H1 (cell line): ENCODE measurements at regions not wholly inside any gene's neighbourhood (a gene's known extent, or its start where the extent isn't known, plus 50 kb on each side); places are given as distances from the start of the nearest gene placed in this dataset.

Experiments used
- CTCF ChIA-PET: fragments of 300-600 bp; sonication (Branson Sonifier 250); formaldehyde crosslinking; loops from one replicate; lab custom pipeline; 2021; ENCODE audit not compliant: partially characterized antibody; lab: Charles Lee
- POLR2A ChIA-PET: fragments of 300-600 bp; sonication (Branson Sonifier 250); formaldehyde crosslinking; loops from one replicate; lab custom pipeline; 2021; ENCODE audit warnings: inconsistent platforms; ENCODE audit not compliant: partially characterized antibody; lab: Charles Lee
- DNase-seq, 2 experiments: peaks; one replicate each; pipeline versions ENCODE4 v3.0.0 to v3.0.0-alpha.2; 2010 to 2022; ENCODE audit warnings: low spot score in 2 of 2, low read depth in 1 of 2, mixed read lengths in 1 of 2
- FAIRE-seq: peaks from 2 replicates; lab custom pipeline; 2011; peaks lifted over from hg19 to GRCh38; lab: Jason Lieb, UNC
- H2AFZ ChIP-seq: 2 replicates; pipeline ENCODE4 v1.8.1; 2012; ENCODE audit warnings: low read length, inconsistent platforms
- H2AK5ac ChIP-seq: 2 replicates; pipeline ENCODE4 v1.6.1; 2013; ENCODE audit warnings: low read depth, low read length
- H2BK120ac ChIP-seq: replicated peaks from 2 replicates; pipeline ENCODE3; 2013; ENCODE audit warnings: low read depth, low read length, inconsistent platforms
- H2BK12ac ChIP-seq: 2 replicates; pipeline ENCODE4 v1.6.1; 2013; ENCODE audit warnings: low read depth, low read length
- H2BK15ac ChIP-seq: 2 replicates; pipeline ENCODE4 v1.6.1; 2013; ENCODE audit warnings: low read length
- H2BK20ac ChIP-seq: 2 replicates; pipeline ENCODE4 v1.6.1; 2013; ENCODE audit warnings: low read length
- H2BK5ac ChIP-seq: 2 replicates; pipeline ENCODE4 v1.6.1; 2013; ENCODE audit warnings: low read depth, low read length
- H3K14ac ChIP-seq: 2 replicates; pipeline ENCODE4 v1.6.1; 2013; ENCODE audit warnings: inconsistent platforms; ENCODE audit not compliant: insufficient read length
- H3K18ac ChIP-seq: 2 replicates; pipeline ENCODE4 v1.6.1; 2013; ENCODE audit warnings: low read length; ENCODE audit errors: extremely low read depth
- H3K23ac ChIP-seq: 2 replicates; pipeline ENCODE4 v1.6.1; 2013; ENCODE audit warnings: inconsistent platforms; ENCODE audit not compliant: insufficient read length
- H3K23me2 ChIP-seq: 2 replicates; pipeline ENCODE4 v1.6.1; 2013; ENCODE audit warnings: low read depth, low read length
- H3K27ac ChIP-seq: 2 replicates; pipeline ENCODE4 v1.6.1; 2011; ENCODE audit warnings: low read depth, low read length, inconsistent platforms
- H3K27me3 ChIP-seq, 4 experiments: replicated peaks in 1 of 4; 1 replicate in 1 of 4; 2 replicates in 3 of 4; pipeline versions ENCODE4 v1.6.1 to v1.8.1; 2011 to 2013; ENCODE audit warnings: low read length in 3 of 4, mild to moderate bottlenecking in 3 of 4, inconsistent platforms in 2 of 4, mixed read lengths in 2 of 4, moderate library complexity in 1 of 4; ENCODE audit not compliant: control insufficient read depth in 3 of 4, insufficient read depth in 3 of 4; ENCODE audit errors: extremely low read depth in 1 of 4
- H3K36me3 ChIP-seq, 4 experiments: 2 replicates each; pipeline versions ENCODE4 v1.6.1 to v1.8.1; 2011 to 2013; ENCODE audit warnings: mild to moderate bottlenecking in 4 of 4, low read length in 3 of 4, moderate library complexity in 2 of 4, control low read depth in 1 of 4, inconsistent platforms in 1 of 4; ENCODE audit not compliant: insufficient read depth in 4 of 4, control insufficient read depth in 2 of 4
- H3K4ac ChIP-seq: replicated peaks from 2 replicates; pipeline ENCODE3; 2013; ENCODE audit warnings: low read length, low read depth, mixed read lengths, inconsistent platforms; ENCODE audit not compliant: insufficient read length
- H3K4me1 ChIP-seq, 4 experiments: replicated peaks in 1 of 4; 1 replicate in 1 of 4; 2 replicates in 3 of 4; pipeline versions ENCODE4 v1.6.1 to v1.8.1; 2011 to 2013; ENCODE audit warnings: low read length in 3 of 4, inconsistent platforms in 2 of 4, mixed read lengths in 1 of 4; ENCODE audit not compliant: insufficient read depth in 4 of 4, control insufficient read depth in 3 of 4
- H3K4me2 ChIP-seq, 2 experiments: 2 replicates each; pipeline versions ENCODE4 v1.6.1 to v1.8.1; 2011 to 2013; ENCODE audit warnings: low read depth in 2 of 2, low read length in 2 of 2, control low read depth in 1 of 2, inconsistent platforms in 1 of 2, mild to moderate bottlenecking in 1 of 2; ENCODE audit not compliant: insufficient read depth in 1 of 2
- H3K4me3 ChIP-seq, 4 experiments: fragments of 200-600, 300-600 bp in 1 of 4; sonication (generic), shearing (Covaris generic), sonication (Bioruptor Twin) in 1 of 4; 2 replicates each; pipeline versions ENCODE4 v1.5.1 to v1.8.1; 2011 to 2016; ENCODE audit warnings: low read length in 4 of 4, low read depth in 3 of 4, control low read depth in 2 of 4, inconsistent platforms in 2 of 4, mild to moderate bottlenecking in 2 of 4, mixed read lengths in 1 of 4, moderate library complexity in 1 of 4; ENCODE audit not compliant: insufficient read depth in 2 of 4; ENCODE audit errors: extremely low read depth in 1 of 4
- H3K56ac ChIP-seq: replicated peaks from 2 replicates; pipeline ENCODE3; 2013; ENCODE audit warnings: low read depth, mild to moderate bottlenecking, mixed read lengths, low read length, inconsistent platforms; ENCODE audit not compliant: insufficient read length
- H3K79me1 ChIP-seq: 2 replicates; pipeline ENCODE4 v1.6.1; 2013; ENCODE audit warnings: low read depth, low read length, control low read depth
- H3K79me2 ChIP-seq, 2 experiments: 2 replicates each; pipeline versions ENCODE4 v1.6.1 to v1.8.1; 2012 to 2013; ENCODE audit warnings: low read length in 2 of 2, mild to moderate bottlenecking in 2 of 2, inconsistent platforms in 1 of 2; ENCODE audit not compliant: insufficient read depth in 2 of 2, control insufficient read depth in 1 of 2
- H3K9ac ChIP-seq, 4 experiments: replicated peaks in 1 of 4; 1 replicate in 1 of 4; 2 replicates in 3 of 4; pipeline versions ENCODE4 v1.6.1 to v1.8.1; 2011 to 2013; ENCODE audit warnings: low read depth in 3 of 4, low read length in 3 of 4, control low read depth in 2 of 4, mild to moderate bottlenecking in 2 of 4, moderate library complexity in 2 of 4, inconsistent platforms in 1 of 4; ENCODE audit errors: extremely low read depth in 1 of 4
- H3K9me3 ChIP-seq, 2 experiments: 2 replicates each; pipeline versions ENCODE4 v1.6.1 to v1.8.1; 2012 to 2013; ENCODE audit warnings: mild to moderate bottlenecking in 2 of 2, moderate library complexity in 2 of 2, control low read depth in 1 of 2, inconsistent platforms in 1 of 2, low read depth in 1 of 2, low read length in 1 of 2, mixed read lengths in 1 of 2; ENCODE audit not compliant: insufficient read depth in 2 of 2
- H4K20me1 ChIP-seq, 2 experiments: replicated peaks in 1 of 2; 2 replicates each; pipeline versions ENCODE3 to v1.8.1; 2011 to 2013; ENCODE audit warnings: inconsistent platforms in 2 of 2, low read length in 2 of 2, mild to moderate bottlenecking in 1 of 2; ENCODE audit not compliant: insufficient read depth in 2 of 2, control insufficient read depth in 1 of 2
- H4K5ac ChIP-seq: 2 replicates; pipeline ENCODE4 v1.6.1; 2013; ENCODE audit warnings: low read length, low read depth, mixed read lengths, inconsistent platforms; ENCODE audit not compliant: insufficient read length
- H4K8ac ChIP-seq: 2 replicates; pipeline ENCODE4 v1.8.0; 2013; ENCODE audit warnings: mild to moderate bottlenecking, moderate library complexity, low read length, inconsistent platforms; ENCODE audit not compliant: insufficient read depth; ENCODE audit errors: extremely low read depth
- H4K91ac ChIP-seq: replicated peaks from 2 replicates; pipeline ENCODE3; 2013; ENCODE audit warnings: low read length, mixed read lengths, inconsistent platforms; ENCODE audit not compliant: insufficient read length
- CBX5 ChIP-seq: fragments of 300-800, 300-1000 bp; sonication (generic); IDR thresholded peaks from 2 replicates; pipeline ENCODE4 v1.7.1; 2016; ENCODE audit warnings: antibody characterized with exemption, low read length, low read depth
- SUZ12 ChIP-seq: fragments of 200-600 bp; sonication (generic); IDR thresholded peaks from 2 replicates; pipeline ENCODE4 v1.6.1; 2012; ENCODE audit warnings: mild to moderate bottlenecking, inconsistent platforms, low read length, moderate library complexity, mixed read lengths
- TCF12 ChIP-seq: IDR thresholded peaks from 2 replicates; pipeline ENCODE4 v1.6.1; 2011; ENCODE audit warnings: low read depth, mild to moderate bottlenecking, low read length
- ZNF274 ChIP-seq: IDR thresholded peaks from 2 replicates; pipeline ENCODE4 v1.7.0; 2012; ENCODE audit warnings: low read length, borderline replicate concordance; ENCODE audit errors: extremely low read depth
- WGBS, 2 experiments: shearing (Covaris generic) in 1 of 2; methylation state at CpG; one replicate each; pipeline versions ENCODE4 v1.1.6 to v1.1.7; 2013 to 2015; ENCODE audit warnings: low lambda C conversion rate in 2 of 2, mixed read lengths in 2 of 2, inconsistent platforms in 1 of 2, low coverage in 1 of 2, missing lambda C conversion rate in 1 of 2; ENCODE audit not compliant: insufficient replicate concordance in 2 of 2, insufficient coverage in 1 of 2, insufficient read length in 1 of 2; ENCODE audit errors: extremely low coverage in 1 of 2, missing lambda C conversion rate in 1 of 2; 5-methylcytosine and 5-hydroxymethylcytosine counted together

- Histone ChIP-seq H3K18ac (no peak overlapping the region), H4K91ac (no peak overlapping the region), H4K8ac (no peak overlapping the region), H4K20me1 (no peaks in the 10 kb centered on the region), H3K23me2 (no peaks in the 10 kb centered on the region; the same call in 1 of the 2 replicates), H2BK15ac (no peak overlapping the region), H2BK5ac (no peak overlapping the region), H3K36me3 (no peaks in the 10 kb centered on the region), H3K79me1 (no peaks in the 10 kb centered on the region), H3K56ac (no peak overlapping the region), H3K9me3 (peaks cover 49 to 56% of the 10 kb centered on the region in 2 experiments), H3K9ac (no peak overlapping the region), H2BK12ac (no peak overlapping the region), H3K27ac (no peak overlapping the region), H3K4ac (no peak overlapping the region), H2BK120ac (no peak overlapping the region), H3K14ac (no peak overlapping the region), H3K4me2 (no peak overlapping the region), H2AK5ac (no peak overlapping the region), H3K4me1 (no peaks in the 10 kb centered on the region), H3K4me3 (no peak overlapping the region), H3K79me2 (no peaks in the 10 kb centered on the region), H4K5ac (no peak overlapping the region), H2AFZ (no peak overlapping the region), H3K27me3 (no peaks in the 10 kb centered on the region), H3K23ac (no peak overlapping the region), H2BK20ac (no peak overlapping the region)
- DNase-seq (no peak), FAIRE-seq (no peak)
- ChIA-PET POLR2A (no interaction called here), CTCF (no interaction called here)
- no peak for TF ChIP-seq CBX5
- TF ChIP-seq ZNF274 = no peak
- no peak for TF ChIP-seq SUZ12
- no peak for TF ChIP-seq TCF12
- 66% methylated on average over 2 of the region's 2 CpGs; no CpG with 5 or more reads in 1 of the 2 experiments for WGBS, 2 experiments
Observed at GRCh38 chr18:71505526-71505925, 1038.6 kb downstream of the CBLN2 start.
